ENCODE measurements at regions not wholly inside any gene's neighbourhood (a gene's known extent, or its start where the extent isn't known, plus 50 kb on each side); places are given as distances from the start of the nearest gene placed in this dataset.

DNA sequence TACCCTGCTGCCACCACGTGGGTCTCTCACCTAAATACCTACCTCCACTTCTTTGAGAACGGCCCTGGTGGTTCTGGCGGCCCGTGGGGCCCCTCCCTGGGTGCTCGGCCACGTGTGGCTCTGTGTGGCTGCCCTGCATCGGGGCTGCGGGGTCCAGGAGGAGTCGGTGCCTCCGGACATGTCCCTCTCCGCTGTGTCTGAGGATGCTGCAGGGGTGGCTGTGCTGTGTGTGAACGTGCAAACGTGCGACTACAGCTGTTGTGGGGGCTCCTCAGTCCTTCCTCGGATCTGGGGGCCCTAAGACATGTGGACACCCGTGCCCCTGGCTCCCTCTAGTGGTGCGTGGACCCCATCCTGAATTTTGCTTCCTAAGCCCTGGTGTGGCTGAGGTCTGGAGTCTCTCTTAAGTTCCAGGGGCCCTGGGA, 691.8 kb downstream of the QKI start:
- CTCF ChIA-PET = no interaction called here

More for the DNA sequence above, 691.8 kb downstream of the QKI start:
- Histone ChIP-seq H3K27me3 (ENCODE audit: control insufficient read depth, insufficient read depth, low read length) (no peaks in the 10 kb centered on the region), H4K91ac (ENCODE audit: insufficient read depth, low read depth, low read length) (no peak overlapping the region), H2BK20ac (ENCODE audit: low read depth, low read length) (no peak overlapping the region), H2AFZ (replicated peaks; ENCODE audit: low read length, poor library complexity) (no peak overlapping the region), H3K14ac (replicated peaks; ENCODE audit: low read depth, low read length) (no peak overlapping the region), H3K36me3 (ENCODE audit: control insufficient read depth, insufficient read depth, low read length) (no peaks in the 10 kb centered on the region), H3K56ac (ENCODE audit: extremely low read depth, insufficient read depth, low read length) (no peak overlapping the region), H2BK15ac (ENCODE audit: low read depth, low read length) (no peak overlapping the region), H3K23ac (ENCODE audit: low read depth, low read length) (no peak overlapping the region), H4K5ac (ENCODE audit: low read depth, low read length) (no peak overlapping the region), H3K4me3 (ENCODE audit: insufficient read depth, low read depth, low read length) (no peak overlapping the region), H3K27ac (ENCODE audit: insufficient read depth, low read length) (no peak overlapping the region), H3K4ac (ENCODE audit: low read depth, low read length) (no peak overlapping the region), H3K9ac (ENCODE audit: low read depth, low read length) (no peak overlapping the region), H2BK5ac (ENCODE audit: low read depth, low read length, poor library complexity, severe bottlenecking) (no peak overlapping the region), H2BK120ac (ENCODE audit: low read depth, low read length) (no peak overlapping the region), H2AK5ac (ENCODE audit: low read depth, low read length) (no peak overlapping the region), H2AK9ac (replicated peaks; ENCODE audit: low read depth, low read length, poor library complexity) (no peak overlapping the region), H4K8ac (ENCODE audit: low read depth in 2 of 2, low read length in 2 of 2) (no peak overlapping the region), H3K9me1 (ENCODE audit: insufficient read depth, low read length) (no peaks in the 10 kb centered on the region), H3K79me1 (ENCODE audit: low read depth in 1 of 2, low read length in 2 of 2) (no peaks in the 10 kb centered on the region), H3K9me3 (ENCODE audit: control insufficient read depth, insufficient read depth, low read length) (peaks cover 25% of the 10 kb centered on the region), H3K4me1 (ENCODE audit: control insufficient read depth, insufficient read depth, low read length) (no peaks in the 10 kb centered on the region), H3K4me2 (ENCODE audit: low read depth, low read length) (no peak overlapping the region), H3K18ac (ENCODE audit: low read depth, low read length) (no peak overlapping the region), H4K20me1 (ENCODE audit: insufficient read depth, low read length) (no peaks in the 10 kb centered on the region)
- dilution Hi-C loops (cut with HindIII; ENCODE audit: low sequenced_read_pairs, unreplicated experiment) = no loop called here
- BruUV-seq (replicated peaks) = no TSS peak
- DNase-seq = no peak
- TF ChIP-seq CHD1 (IDR thresholded peaks at IDR 0.05; ENCODE audit: low read depth, low read length) (no peak), FOS (IDR thresholded peaks at IDR 0.05; ENCODE audit: low read depth, low read length) (no peak), RAD21 (IDR thresholded peaks at IDR 0.05; ENCODE audit: low read length) (no peak), MAZ (IDR thresholded peaks at IDR 0.05; ENCODE audit: borderline replicate concordance, low read depth, low read length) (no peak), RCOR1 (IDR thresholded peaks at IDR 0.05; ENCODE audit: insufficient replicate concordance, low read length) (no peak), CTCF (conservative IDR thresholded peaks at IDR 0.05; ENCODE audit: low read depth, low read length) (no peak)
- POLR2A ChIA-PET (ENCODE audit: unreplicated experiment) = no interaction called here
- ATAC-seq (ENCODE audit: low read depth) = no peak
- in situ Hi-C loops (cut with MboI; ENCODE audit: low sequenced_read_pairs) = no loop called here
- 74% methylated on average over 5 of the region's 17 CpGs; no CpG with 5 or more reads in 1 of the 2 experiments for WGBS, 2 experiments (ENCODE audit: extremely low coverage in 2 of 2, insufficient read length in 1 of 2)
- intact Hi-C loops (cut with micrococcal nuclease) = loop anchor here (2.0 kb wide), 1 partner anchor 690 kb away; no protein-coding TSS in a partner anchor

Data from IMR-90 (cell line).